ENCODE measurements at regions not wholly inside any gene's neighbourhood (a gene's known extent, or its start where the extent isn't known, plus 50 kb on each side); places are given as distances from the start of the nearest gene placed in this dataset.

DNA sequence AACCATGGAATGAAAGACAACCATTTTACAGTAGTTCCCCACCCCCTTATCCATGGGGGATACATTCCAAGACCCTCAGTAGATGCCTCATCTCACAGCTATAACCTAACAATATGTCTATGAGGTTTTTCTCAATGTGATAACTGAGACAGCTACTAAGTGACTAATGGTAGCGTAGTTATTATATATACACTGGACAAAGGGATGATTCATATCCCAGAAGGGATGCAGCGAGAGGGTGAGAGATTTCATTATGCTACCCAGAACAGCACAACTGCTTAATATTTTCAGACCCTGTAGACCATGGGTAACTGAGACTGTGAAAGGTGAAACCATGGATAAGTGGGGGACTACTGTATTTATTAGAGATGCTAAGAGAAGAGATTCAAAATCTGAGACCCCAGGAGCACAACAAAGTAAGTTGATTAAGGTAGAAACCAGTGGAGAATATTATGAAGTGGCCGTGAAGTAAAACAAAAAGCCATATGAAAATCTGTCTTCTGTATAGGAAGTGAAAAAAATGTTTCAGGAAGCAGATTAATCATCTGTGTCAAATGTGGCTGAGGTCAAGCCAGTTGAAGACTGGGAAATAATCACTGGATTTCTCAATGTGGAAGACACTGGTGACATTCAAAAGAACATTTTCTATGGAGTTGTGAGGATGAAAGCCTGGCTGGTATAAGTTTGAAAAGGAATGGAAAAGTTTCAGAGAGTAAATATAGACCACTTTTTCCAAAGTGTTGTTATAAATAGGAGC lies 77.2 kb downstream of the RPL10L start:
- no peak overlapping the region for H3K9ac ChIP-seq (ENCODE audit: low read length)
- DNase-seq (ENCODE audit: low read depth, low spot score): no peak
- ChIA-PET POLR2A (no interaction called here), RAD21 (ENCODE audit: low non-redundant PET in 1 of 2, low total read pairs in 2 of 2, uncharacterized antibody in 2 of 2, unreplicated experiment in 2 of 2) (no interaction called here), CTCF (no interaction called here)
- no peak overlapping the region for H3K4me3 ChIP-seq (replicated peaks in 1 of 2; ENCODE audit: low read depth in 1 of 2, low read length in 2 of 2)
- TF ChIP-seq, protein P1, sequence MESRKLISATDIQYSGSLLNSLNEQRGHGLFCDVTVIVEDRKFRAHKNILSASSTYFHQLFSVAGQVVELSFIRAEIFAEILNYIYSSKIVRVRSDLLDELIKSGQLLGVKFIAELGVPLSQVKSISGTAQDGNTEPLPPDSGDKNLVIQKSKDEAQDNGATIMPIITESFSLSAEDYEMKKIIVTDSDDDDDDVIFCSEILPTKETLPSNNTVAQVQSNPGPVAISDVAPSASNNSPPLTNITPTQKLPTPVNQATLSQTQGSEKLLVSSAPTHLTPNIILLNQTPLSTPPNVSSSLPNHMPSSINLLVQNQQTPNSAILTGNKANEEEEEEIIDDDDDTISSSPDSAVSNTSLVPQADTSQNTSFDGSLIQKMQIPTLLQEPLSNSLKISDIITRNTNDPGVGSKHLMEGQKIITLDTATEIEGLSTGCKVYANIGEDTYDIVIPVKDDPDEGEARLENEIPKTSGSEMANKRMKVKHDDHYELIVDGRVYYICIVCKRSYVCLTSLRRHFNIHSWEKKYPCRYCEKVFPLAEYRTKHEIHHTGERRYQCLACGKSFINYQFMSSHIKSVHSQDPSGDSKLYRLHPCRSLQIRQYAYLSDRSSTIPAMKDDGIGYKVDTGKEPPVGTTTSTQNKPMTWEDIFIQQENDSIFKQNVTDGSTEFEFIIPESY (IDR thresholded peaks at IDR 0.05; ENCODE audit: extremely low read depth, insufficient replicate concordance, low read length): no peak
- TF ChIP-seq TCF7L2 (IDR thresholded peaks at IDR 0.05; ENCODE audit: borderline replicate concordance, extremely low read depth, insufficient read depth, insufficient read length) (no peak), EZH2 (IDR thresholded peaks at IDR 0.05) (no peak), EZH2phosphoT487 (IDR thresholded peaks at IDR 0.05; ENCODE audit: borderline replicate concordance) (no peak), SP1 (IDR thresholded peaks at IDR 0.05; ENCODE audit: low read depth) (no peak), CEBPB (IDR thresholded peaks at IDR 0.05; ENCODE audit: low read depth) (no peak), SIN3A (IDR thresholded peaks at IDR 0.05; ENCODE audit: low read depth) (no peak), POLR2A (IDR thresholded peaks at IDR 0.05; ENCODE audit: borderline replicate concordance, extremely low read depth, insufficient read depth, insufficient read length) (no peak), CBX3 (IDR thresholded peaks at IDR 0.05; ENCODE audit: low read depth) (no peak), ZFX (IDR thresholded peaks at IDR 0.05) (no peak)
- TF ChIP-seq, protein P2, sequence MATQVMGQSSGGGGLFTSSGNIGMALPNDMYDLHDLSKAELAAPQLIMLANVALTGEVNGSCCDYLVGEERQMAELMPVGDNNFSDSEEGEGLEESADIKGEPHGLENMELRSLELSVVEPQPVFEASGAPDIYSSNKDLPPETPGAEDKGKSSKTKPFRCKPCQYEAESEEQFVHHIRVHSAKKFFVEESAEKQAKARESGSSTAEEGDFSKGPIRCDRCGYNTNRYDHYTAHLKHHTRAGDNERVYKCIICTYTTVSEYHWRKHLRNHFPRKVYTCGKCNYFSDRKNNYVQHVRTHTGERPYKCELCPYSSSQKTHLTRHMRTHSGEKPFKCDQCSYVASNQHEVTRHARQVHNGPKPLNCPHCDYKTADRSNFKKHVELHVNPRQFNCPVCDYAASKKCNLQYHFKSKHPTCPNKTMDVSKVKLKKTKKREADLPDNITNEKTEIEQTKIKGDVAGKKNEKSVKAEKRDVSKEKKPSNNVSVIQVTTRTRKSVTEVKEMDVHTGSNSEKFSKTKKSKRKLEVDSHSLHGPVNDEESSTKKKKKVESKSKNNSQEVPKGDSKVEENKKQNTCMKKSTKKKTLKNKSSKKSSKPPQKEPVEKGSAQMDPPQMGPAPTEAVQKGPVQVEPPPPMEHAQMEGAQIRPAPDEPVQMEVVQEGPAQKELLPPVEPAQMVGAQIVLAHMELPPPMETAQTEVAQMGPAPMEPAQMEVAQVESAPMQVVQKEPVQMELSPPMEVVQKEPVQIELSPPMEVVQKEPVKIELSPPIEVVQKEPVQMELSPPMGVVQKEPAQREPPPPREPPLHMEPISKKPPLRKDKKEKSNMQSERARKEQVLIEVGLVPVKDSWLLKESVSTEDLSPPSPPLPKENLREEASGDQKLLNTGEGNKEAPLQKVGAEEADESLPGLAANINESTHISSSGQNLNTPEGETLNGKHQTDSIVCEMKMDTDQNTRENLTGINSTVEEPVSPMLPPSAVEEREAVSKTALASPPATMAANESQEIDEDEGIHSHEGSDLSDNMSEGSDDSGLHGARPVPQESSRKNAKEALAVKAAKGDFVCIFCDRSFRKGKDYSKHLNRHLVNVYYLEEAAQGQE (IDR thresholded peaks at IDR 0.05; ENCODE audit: low read depth): no peak
- TF ChIP-seq, protein P3, sequence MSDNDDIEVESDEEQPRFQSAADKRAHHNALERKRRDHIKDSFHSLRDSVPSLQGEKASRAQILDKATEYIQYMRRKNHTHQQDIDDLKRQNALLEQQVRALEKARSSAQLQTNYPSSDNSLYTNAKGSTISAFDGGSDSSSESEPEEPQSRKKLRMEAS (IDR thresholded peaks at IDR 0.05): no peak
- no peak overlapping the region for H3K4me2 ChIP-seq (ENCODE audit: low read length)
- no peaks in the 10 kb centered on the region for H3K4me1 ChIP-seq (ENCODE audit: control insufficient read depth in 1 of 2, insufficient read depth in 2 of 2, low read length in 2 of 2)
- BruUV-seq (replicated peaks): no TSS peak
- H3K36me3 ChIP-seq (ENCODE audit: control insufficient read depth in 1 of 2, insufficient read depth in 2 of 2, low read length in 2 of 2): no peaks in the 10 kb centered on the region; a peak in 1 of 4 replicates
- H3K79me2 ChIP-seq (ENCODE audit: insufficient read depth, low read length): no peaks in the 10 kb centered on the region
- H4K20me1 ChIP-seq (ENCODE audit: insufficient read depth): no peaks in the 10 kb centered on the region
- no peak overlapping the region for H3K27ac ChIP-seq (ENCODE audit: low read depth, low read length)
- no peaks in the 10 kb centered on the region for H3K9me3 ChIP-seq (ENCODE audit: control insufficient read depth in 1 of 2, insufficient read depth in 1 of 2, low read depth in 1 of 2, low read length in 2 of 2)
- no peaks in the 10 kb centered on the region for H3K27me3 ChIP-seq (ENCODE audit: insufficient read depth, low read length)
- no peaks in the 10 kb centered on the region for H3K9me2 ChIP-seq (ENCODE audit: insufficient read depth)
- intact Hi-C loops (cut with micrococcal nuclease): no loop called here
- H2AFZ ChIP-seq (ENCODE audit: low read depth, low read length, poor library complexity, severe bottlenecking): no peak overlapping the region
- no peak for ATAC-seq

Measured in HCT116 (cell line).